Thyroid gland (tissue), 4 donors: ENCODE measurements at regions not wholly inside any gene's neighbourhood (a gene's known extent, or its start where the extent isn't known, plus 50 kb on each side); places are given as distances from the start of the nearest gene placed in this dataset.

Experiments
- DNase-seq, 2 donors: peaks; one replicate each; pipeline ENCODE4 v3.0.0-alpha.2; 2019
- H3K27ac ChIP-seq, 3 donors: fragments of 200-600 bp; sonication (generic); 1 replicate in 2 of 3; 2 replicates in 1 of 3; pipeline ENCODE4 v1.5.1; 2016 to 2019; ENCODE audit warnings: mild to moderate bottlenecking in 1 of 3, moderate library complexity in 1 of 3
- H3K27me3 ChIP-seq: fragments of 200-600 bp; sonication (generic); one replicate; pipeline ENCODE4 v1.5.1; 2019
- H3K36me3 ChIP-seq, 2 donors: fragments of 200-600 bp; sonication (generic); one replicate each; pipeline ENCODE4 v1.5.1; 2016 to 2019
- H3K4me1 ChIP-seq, 2 donors: fragments of 200-600 bp; sonication (generic); one replicate each; pipeline ENCODE4 v1.5.1; 2017 to 2019
- H3K4me3 ChIP-seq, 3 donors: fragments of 200-600 bp; sonication (generic); replicated peaks in 1 of 3; 1 replicate in 2 of 3; 2 replicates in 1 of 3; pipeline ENCODE4 v1.5.1; 2016; ENCODE audit warnings: mild to moderate bottlenecking in 1 of 3
- H3K9me3 ChIP-seq: fragments of 200-600 bp; sonication (generic); one replicate; pipeline ENCODE4 v1.5.1; 2017
- CTCF ChIP-seq, 6 experiments: fragments of 200-600 bp in 3 of 6; fragments of 450-650 bp in 3 of 6; sonication (generic) in 3 of 6; IDR thresholded peaks; one replicate each; pipeline ENCODE4 v1.5.1; 2016 to 2019; ENCODE audit warnings: antibody characterized with exemption in 6 of 6, mild to moderate bottlenecking in 2 of 6, inconsistent platforms in 1 of 6, moderate library complexity in 1 of 6
- POLR2A ChIP-seq, 2 donors: fragments of 450-650 bp; IDR thresholded peaks; one replicate each; pipeline ENCODE4 v1.6.1; 2017; ENCODE audit warnings: antibody characterized with exemption in 2 of 2, mild to moderate bottlenecking in 2 of 2, moderate library complexity in 1 of 2
- WGBS, 2 donors: methylation state at CpG; one replicate each; pipeline ENCODE4 v1.1.5; 2017; 5-methylcytosine and 5-hydroxymethylcytosine counted together
- intact Hi-C: fragments of 100-400 bp; cut with DNase I; formaldehyde crosslinking; loops from one replicate; pipeline ENCODE4 v1.15.1; 2023

- H3K9me3 ChIP-seq: no peaks in the 10 kb centered on the region
- H3K27me3 ChIP-seq: no peaks in the 10 kb centered on the region
- no peaks in the 10 kb centered on the region for H3K36me3 ChIP-seq
- TF ChIP-seq CTCF (IDR thresholded peaks at IDR 0.05) (no peak), POLR2A (IDR thresholded peaks at IDR 0.05) (no peak)
- WGBS, 2 donors: 74 to 77% methylated on average over 13 of the region's 13 CpGs
- no peak overlapping the region for H3K4me3 ChIP-seq
- no peak for DNase-seq
- no peak overlapping the region for H3K27ac ChIP-seq
- intact Hi-C loops: no loop called here
- peaks cover 0 to 6% of the 10 kb centered on the region in 2 donors for H3K4me1 ChIP-seq
Measured at GRCh38 chr3:159856590-159857104, 132.0 kb upstream of the IL12A start.

- intact Hi-C loops: no loop called here
- Histone ChIP-seq H3K4me1 (peaks cover 0 to 5% of the 10 kb centered on the region in 2 donors), H3K27ac (no peak overlapping the region)
Measured at GRCh38 chr3:159857840-159858239, 130.8 kb upstream of the IL12A start.

GRCh38 chr3:159858650-159859049, 130.0 kb upstream of the IL12A start:
- H3K9me3 ChIP-seq: no peaks in the 10 kb centered on the region
- no peaks in the 10 kb centered on the region for H3K36me3 ChIP-seq
- DNase-seq: no peak
- no peak overlapping the region for H3K4me3 ChIP-seq
- WGBS, 2 donors: 91% methylated on average over 5 of the region's 5 CpGs
- no peaks in the 10 kb centered on the region for H3K27me3 ChIP-seq
- TF ChIP-seq POLR2A (IDR thresholded peaks at IDR 0.05): no peak
- TF ChIP-seq CTCF (IDR thresholded peaks at IDR 0.05): no peak
- intact Hi-C loops: no loop called here
- H3K4me1 ChIP-seq: no peaks in the 10 kb centered on the region
- H3K27ac ChIP-seq: no peak overlapping the region

More at GRCh38 chr3:159857840-159858239, 130.8 kb upstream of the IL12A start:
- DNase-seq: no peak
- WGBS, 2 donors: 89 to 91% methylated on average over 2 of the region's 2 CpGs
- H3K27me3 ChIP-seq: no peaks in the 10 kb centered on the region
- H3K36me3 ChIP-seq: no peaks in the 10 kb centered on the region
- no peaks in the 10 kb centered on the region for H3K9me3 ChIP-seq
- TF ChIP-seq POLR2A (IDR thresholded peaks at IDR 0.05) (no peak), CTCF (IDR thresholded peaks at IDR 0.05) (no peak)
- no peak overlapping the region for H3K4me3 ChIP-seq

- DNase-seq: no peak
- H3K27me3 ChIP-seq: no peaks in the 10 kb centered on the region
- H3K27ac ChIP-seq: no peak overlapping the region
- no peak overlapping the region for H3K4me3 ChIP-seq
- no peaks in the 10 kb centered on the region for H3K36me3 ChIP-seq
- 91 to 95% methylated on average over 3 of the region's 3 CpGs for WGBS, 2 donors
- intact Hi-C loops: no loop called here
- TF ChIP-seq CTCF (IDR thresholded peaks at IDR 0.05) (no peak), POLR2A (IDR thresholded peaks at IDR 0.05) (no peak)
- no peaks in the 10 kb centered on the region for H3K4me1 ChIP-seq
- H3K9me3 ChIP-seq: no peaks in the 10 kb centered on the region
Measured at GRCh38 chr3:159859424-159859823, 129.2 kb upstream of the IL12A start.

GRCh38 chr3:159859836-159860235, 128.8 kb upstream of the IL12A start:
- intact Hi-C loops: no loop called here
- H3K9me3 ChIP-seq: no peaks in the 10 kb centered on the region
- H3K36me3 ChIP-seq: no peaks in the 10 kb centered on the region
- H3K27ac ChIP-seq: no peak overlapping the region
- TF ChIP-seq CTCF (IDR thresholded peaks at IDR 0.05) (no peak), POLR2A (IDR thresholded peaks at IDR 0.05) (no peak)
- H3K27me3 ChIP-seq: no peaks in the 10 kb centered on the region
- no peaks in the 10 kb centered on the region for H3K4me1 ChIP-seq
- no peak overlapping the region for H3K4me3 ChIP-seq
- DNase-seq: no peak
- 65 to 83% methylated on average over 3 of the region's 3 CpGs for WGBS, 2 donors
